NCI-H128 (cell line): ENCODE measurements at regions not wholly inside any gene's neighbourhood (a gene's known extent, or its start where the extent isn't known, plus 50 kb on each side); places are given as distances from the start of the nearest gene placed in this dataset.
"Not testable (repeated sequence)": the region's sequence is repeated elsewhere in the genome, so short reads cannot be mapped to it uniquely, and the experiment has no call there.

Source experiments
- DNase-seq: peaks from one replicate; lab custom pipeline; 2025; ENCODE audit not compliant: unreplicated experiment; lab: John Stamatoyannopoulos, UW

GRCh38 chr9:106203815-106204516 lies 509.6 kb downstream of the TMEM38B start:
- DNase-seq: not testable (repeated sequence)

GRCh38 chr9:106207298-106207697 lies 513.0 kb downstream of the TMEM38B start:
- DNase-seq: no peak

- DNase-seq: no peak
Measured at GRCh38 chr9:106218427-106218826, 524.1 kb downstream of the TMEM38B start.

GRCh38 chr9:106218854-106219253 lies 524.5 kb downstream of the TMEM38B start:
- DNase-seq: no peak

GRCh38 chr9:106220415-106220814 lies 526.1 kb downstream of the TMEM38B start:
- no peak for DNase-seq

GRCh38 chr9:106228861-106229260 lies 534.5 kb downstream of the TMEM38B start:
- DNase-seq: no peak

GRCh38 chr9:106233116-106233515 lies 538.8 kb downstream of the TMEM38B start:
- no peak for DNase-seq

GRCh38 chr9:106260908-106261307 lies 566.6 kb downstream of the TMEM38B start:
- DNase-seq: not testable (repeated sequence)

- no peak for DNase-seq
Measured at GRCh38 chr9:106277966-106278365, 583.6 kb downstream of the TMEM38B start.

- no peak for DNase-seq
Measured at GRCh38 chr9:106283769-106284168, 579.2 kb upstream of the ZNF462 start.

- no peak for DNase-seq
Measured at GRCh38 chr9:106284296-106284695, 578.7 kb upstream of the ZNF462 start.

- DNase-seq: no peak
Measured at GRCh38 chr9:106286249-106286648, 576.7 kb upstream of the ZNF462 start.

- no peak for DNase-seq
Measured at GRCh38 chr9:106287091-106287631, 575.8 kb upstream of the ZNF462 start.

GRCh38 chr9:106287731-106288130 lies 575.2 kb upstream of the ZNF462 start:
- no peak for DNase-seq

GRCh38 chr9:106288689-106289088 lies 574.3 kb upstream of the ZNF462 start:
- DNase-seq: no peak

- no peak for DNase-seq
Measured at GRCh38 chr9:106291786-106292185, 571.2 kb upstream of the ZNF462 start.

GRCh38 chr9:106296426-106296825 lies 566.5 kb upstream of the ZNF462 start:
- no peak for DNase-seq

- DNase-seq: no peak
Measured at GRCh38 chr9:106298997-106299396, 564.0 kb upstream of the ZNF462 start.

GRCh38 chr9:106304401-106304920 lies 558.5 kb upstream of the ZNF462 start:
- DNase-seq: no peak

GRCh38 chr9:106305428-106306133 lies 557.4 kb upstream of the ZNF462 start:
- DNase-seq: no peak

GRCh38 chr9:106307670-106308069 lies 555.3 kb upstream of the ZNF462 start:
- no peak for DNase-seq

GRCh38 chr9:106309925-106310324 lies 553.0 kb upstream of the ZNF462 start:
- no peak for DNase-seq
